BE2C (cell line): ENCODE measurements at regions not wholly inside any gene's neighbourhood (a gene's known extent, or its start where the extent isn't known, plus 50 kb on each side); places are given as distances from the start of the nearest gene placed in this dataset.

ENCODE experiments used
- DNase-seq: peaks from one replicate; pipeline ENCODE4 v3.0.0-alpha.2; 2020
- H3K27me3 ChIP-seq: fragments of 250-450 bp; sonication (Bioruptor Pico); 2 replicates; pipeline ENCODE4 v1.5.1; 2020; ENCODE audit warnings: mild to moderate bottlenecking
- H3K36me3 ChIP-seq: fragments of 250-450 bp; sonication (Bioruptor Pico); 2 replicates; pipeline ENCODE4 v1.5.1; 2020; ENCODE audit warnings: mild to moderate bottlenecking
- H3K4me1 ChIP-seq: fragments of 250-450 bp; sonication (Bioruptor Pico); 2 replicates; pipeline ENCODE4 v1.5.1; 2020
- H3K4me3 ChIP-seq: 2 replicates; pipeline ENCODE4 v1.5.1; 2011; ENCODE audit warnings: low read depth, low read length
- H3K9me3 ChIP-seq: fragments of 250-450 bp; sonication (Bioruptor Pico); 2 replicates; pipeline ENCODE4 v1.5.1; 2020
- TF ChIP-seq, protein P1 (sequence below): IDR thresholded peaks from 2 replicates; pipeline ENCODE4 v1.5.1; 2012; ENCODE audit warnings: mild to moderate bottlenecking, low read depth, low read length

DNA sequence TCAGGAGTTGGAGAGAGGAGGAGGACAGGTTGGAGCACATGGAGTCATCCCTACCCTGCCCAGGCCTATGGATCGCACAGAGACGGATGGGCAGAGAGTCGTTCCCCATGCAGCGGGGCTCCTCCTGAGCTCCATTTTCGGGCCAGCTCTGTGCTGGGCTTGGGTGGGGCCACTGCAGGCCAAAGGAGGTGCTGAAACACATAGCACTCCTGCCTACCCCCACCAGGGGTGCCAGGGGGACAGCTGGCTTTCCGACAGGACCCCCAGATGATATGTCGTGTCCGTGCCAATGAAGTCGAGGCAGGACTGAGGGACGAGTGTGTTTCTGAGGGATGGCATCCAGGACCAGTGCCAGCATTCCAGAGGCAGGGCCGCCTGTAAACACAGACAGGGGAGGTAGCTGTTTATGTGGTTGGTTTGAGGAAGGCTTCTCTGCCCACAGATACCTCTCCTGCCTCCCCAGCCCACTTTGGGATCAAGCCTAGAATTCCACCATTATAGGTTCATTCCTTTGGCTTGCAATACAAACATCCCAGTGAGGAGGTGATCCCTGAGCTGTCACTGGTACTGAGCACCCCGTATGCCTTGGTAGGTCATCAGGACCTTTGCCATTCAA, 116.6 kb downstream of the GLI2 start:
- H3K9me3 ChIP-seq: no peaks in the 10 kb centered on the region
- H3K36me3 ChIP-seq: no peaks in the 10 kb centered on the region
- TF ChIP-seq, protein P1, sequence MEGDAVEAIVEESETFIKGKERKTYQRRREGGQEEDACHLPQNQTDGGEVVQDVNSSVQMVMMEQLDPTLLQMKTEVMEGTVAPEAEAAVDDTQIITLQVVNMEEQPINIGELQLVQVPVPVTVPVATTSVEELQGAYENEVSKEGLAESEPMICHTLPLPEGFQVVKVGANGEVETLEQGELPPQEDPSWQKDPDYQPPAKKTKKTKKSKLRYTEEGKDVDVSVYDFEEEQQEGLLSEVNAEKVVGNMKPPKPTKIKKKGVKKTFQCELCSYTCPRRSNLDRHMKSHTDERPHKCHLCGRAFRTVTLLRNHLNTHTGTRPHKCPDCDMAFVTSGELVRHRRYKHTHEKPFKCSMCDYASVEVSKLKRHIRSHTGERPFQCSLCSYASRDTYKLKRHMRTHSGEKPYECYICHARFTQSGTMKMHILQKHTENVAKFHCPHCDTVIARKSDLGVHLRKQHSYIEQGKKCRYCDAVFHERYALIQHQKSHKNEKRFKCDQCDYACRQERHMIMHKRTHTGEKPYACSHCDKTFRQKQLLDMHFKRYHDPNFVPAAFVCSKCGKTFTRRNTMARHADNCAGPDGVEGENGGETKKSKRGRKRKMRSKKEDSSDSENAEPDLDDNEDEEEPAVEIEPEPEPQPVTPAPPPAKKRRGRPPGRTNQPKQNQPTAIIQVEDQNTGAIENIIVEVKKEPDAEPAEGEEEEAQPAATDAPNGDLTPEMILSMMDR: no peak
- no peaks in the 10 kb centered on the region for H3K27me3 ChIP-seq
- no peak for DNase-seq
- H3K4me1 ChIP-seq: peaks cover under 1% of the 10 kb centered on the region; the same call in 1 of the 2 replicates
- no peak overlapping the region for H3K4me3 ChIP-seq

DNA sequence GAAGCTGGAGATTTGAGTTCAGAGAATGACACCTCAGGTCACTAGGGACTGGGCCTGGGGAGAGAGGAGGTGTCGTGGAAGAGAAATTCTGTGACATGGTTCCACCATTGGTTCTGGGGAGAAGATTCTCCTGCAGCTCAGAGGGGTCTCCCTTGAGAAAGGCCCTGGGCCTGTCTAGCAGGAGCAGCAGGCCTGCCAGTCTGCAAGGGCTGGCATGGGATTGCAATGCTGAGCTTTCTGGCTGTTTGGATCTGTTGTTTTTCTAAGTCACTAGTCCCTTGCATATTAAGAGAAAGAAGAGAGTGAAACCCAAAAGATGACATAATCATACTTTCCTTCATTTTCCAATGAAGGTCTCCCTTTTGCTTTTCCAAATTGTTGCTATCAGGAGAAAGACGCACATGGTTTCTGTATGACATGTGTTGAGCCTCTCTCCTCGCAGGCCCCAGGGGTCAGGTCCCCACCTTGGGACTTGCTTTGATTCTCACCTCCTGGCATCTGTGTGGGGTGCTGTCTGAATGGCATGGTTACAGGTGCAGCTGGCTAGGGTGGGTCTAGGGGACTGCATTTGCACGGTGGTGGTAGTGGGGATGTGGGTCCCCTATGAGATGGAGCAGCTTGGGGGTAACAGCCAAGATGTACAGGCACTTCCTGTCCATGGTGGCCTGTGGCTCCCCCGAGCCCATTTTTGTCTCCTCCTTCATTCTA, 117.8 kb downstream of the GLI2 start:
- Histone ChIP-seq H3K36me3 (no peaks in the 10 kb centered on the region), H3K4me3 (no peak overlapping the region), H3K9me3 (no peaks in the 10 kb centered on the region), H3K4me1 (peaks cover 4% of the 10 kb centered on the region; the same call in 1 of the 2 replicates), H3K27me3 (no peaks in the 10 kb centered on the region)
- DNase-seq: no peak
- TF ChIP-seq, protein P1: no peak

DNA sequence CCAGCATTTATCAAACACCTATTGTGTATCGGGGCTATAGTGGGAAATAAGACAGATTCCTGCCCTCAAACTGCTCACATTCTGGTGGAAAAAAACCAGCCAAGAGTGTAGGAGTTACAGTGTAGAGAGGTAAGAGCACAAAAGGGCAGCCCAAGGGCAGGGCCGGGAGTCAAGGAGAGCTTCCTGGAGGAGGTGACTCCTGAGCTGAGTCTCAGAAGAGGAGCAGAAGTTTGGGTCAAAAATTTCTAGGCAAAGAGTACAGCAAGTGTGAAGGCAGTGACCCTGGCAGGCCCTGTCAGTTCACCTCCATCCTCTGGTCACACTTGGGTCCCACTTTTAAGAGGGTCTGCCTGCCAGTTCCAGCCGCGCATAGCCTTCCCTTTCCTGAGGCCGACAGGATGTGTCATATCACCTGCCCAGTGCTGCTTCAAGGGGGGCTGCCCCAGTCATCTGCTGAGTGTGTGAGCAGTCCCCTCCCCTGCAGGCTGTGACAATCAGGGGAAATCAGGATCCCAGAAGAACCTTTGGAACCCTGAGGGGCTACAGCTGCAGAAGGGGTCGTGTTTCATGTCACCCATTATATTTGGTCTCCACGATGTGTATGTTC, 118.4 kb downstream of the GLI2 start:
- Histone ChIP-seq H3K36me3 (no peaks in the 10 kb centered on the region), H3K4me1 (peaks cover 4% of the 10 kb centered on the region; the same call in 1 of the 2 replicates), H3K4me3 (no peak overlapping the region), H3K9me3 (no peaks in the 10 kb centered on the region), H3K27me3 (no peaks in the 10 kb centered on the region)
- DNase-seq: no peak
- TF ChIP-seq, protein P1: no peak

DNA sequence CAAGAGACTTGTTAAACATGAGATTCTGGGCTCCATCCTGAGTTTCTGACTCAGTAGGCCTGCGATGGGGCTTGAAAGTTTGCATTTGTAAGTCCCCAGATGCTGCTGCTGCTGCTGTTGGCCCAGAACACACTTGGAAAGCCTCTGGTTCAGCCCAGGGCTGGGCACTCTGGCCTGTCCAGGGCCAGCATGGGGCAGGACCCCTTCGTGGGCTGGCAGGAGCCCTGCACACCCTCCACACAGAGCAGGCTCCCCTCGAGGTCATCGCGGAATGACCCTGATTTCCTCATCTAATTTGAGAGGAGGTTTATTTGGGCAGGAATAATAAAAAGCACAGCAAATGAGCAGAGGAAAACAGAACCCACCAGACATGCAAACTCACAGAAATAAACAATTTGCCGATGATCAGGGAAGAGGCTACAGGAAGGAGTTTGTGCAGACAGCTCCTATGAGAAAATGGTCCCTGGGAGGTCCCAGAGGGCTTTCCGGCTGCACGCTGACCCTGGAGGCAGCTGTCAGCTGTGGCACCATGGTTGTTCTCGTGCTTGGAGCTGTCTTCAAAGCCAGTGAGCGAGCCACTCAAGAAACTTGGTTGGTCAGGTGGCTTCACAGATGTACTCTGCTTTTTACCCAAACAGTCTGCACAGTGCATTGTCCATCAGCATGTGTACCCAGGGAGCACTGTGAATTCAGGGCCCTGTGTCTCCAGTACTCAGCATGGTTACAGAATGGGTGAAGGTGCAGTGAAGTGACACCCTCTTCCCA, 119.3 kb downstream of the GLI2 start:
- Histone ChIP-seq H3K4me3 (no peak overlapping the region), H3K36me3 (no peaks in the 10 kb centered on the region), H3K9me3 (no peaks in the 10 kb centered on the region), H3K27me3 (no peaks in the 10 kb centered on the region), H3K4me1 (peaks cover 4% of the 10 kb centered on the region; the same call in 1 of the 2 replicates)
- DNase-seq: no peak
- TF ChIP-seq, protein P1: no peak

DNA sequence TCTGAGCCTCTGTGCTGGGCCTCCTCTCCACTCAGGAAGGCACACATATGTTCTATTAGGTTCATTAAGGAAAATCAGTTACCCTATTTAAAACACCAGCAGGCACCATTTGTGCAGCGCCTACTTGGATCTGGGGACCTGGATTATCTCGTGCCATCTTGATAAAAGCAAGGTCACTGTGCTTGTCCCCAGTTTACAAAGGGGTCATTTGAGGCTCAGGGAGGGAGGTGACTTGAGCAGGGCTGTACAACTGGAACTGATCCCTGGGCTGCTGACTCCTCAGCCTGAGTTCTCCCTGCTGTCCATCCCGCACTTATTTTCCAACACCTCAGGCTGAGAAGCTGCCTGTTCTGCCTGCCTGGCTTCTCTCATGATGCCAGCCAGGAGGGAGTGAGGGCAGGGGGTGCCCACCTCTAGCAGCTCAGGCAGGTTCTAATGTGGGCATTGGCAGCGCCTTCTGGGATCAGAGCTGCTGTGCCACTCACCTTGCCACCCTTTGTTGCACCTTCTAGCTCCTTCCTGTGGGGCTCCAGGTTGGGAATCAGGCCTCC, 120.3 kb downstream of the GLI2 start:
- Histone ChIP-seq H3K4me1 (peaks cover 4% of the 10 kb centered on the region; the same call in 1 of the 2 replicates), H3K27me3 (no peaks in the 10 kb centered on the region), H3K4me3 (no peak overlapping the region), H3K9me3 (no peaks in the 10 kb centered on the region), H3K36me3 (no peaks in the 10 kb centered on the region)
- DNase-seq: no peak
- TF ChIP-seq, protein P1: no peak
